Liver (tissue), 8 donors: ENCODE measurements at regions not wholly inside any gene's neighbourhood (a gene's known extent, or its start where the extent isn't known, plus 50 kb on each side); places are given as distances from the start of the nearest gene placed in this dataset.
"Not testable (repeated sequence)": the region's sequence is repeated elsewhere in the genome, so short reads cannot be mapped to it uniquely, and the experiment has no call there.

Experiments used
- DNase-seq: peaks from one replicate; pipeline ENCODE4 v3.0.0-alpha.2; 2017; ENCODE audit warnings: low spot score
- H3K27ac ChIP-seq, 2 donors: one replicate each; pipeline ENCODE4 v1.7.0; 2013; ENCODE audit warnings: inconsistent platforms in 2 of 2, low read length in 2 of 2, control low read depth in 1 of 2, low read depth in 1 of 2, mild to moderate bottlenecking in 1 of 2
- H3K27me3 ChIP-seq, 4 donors: one replicate each; pipeline versions ENCODE4 v1.6.1 to v1.7.0; 2013; ENCODE audit warnings: low read length in 3 of 4, inconsistent platforms in 1 of 4, mild to moderate bottlenecking in 1 of 4, moderate library complexity in 1 of 4; ENCODE audit not compliant: control insufficient read depth in 4 of 4, insufficient read depth in 4 of 4
- H3K36me3 ChIP-seq, 4 donors: one replicate each; pipeline versions ENCODE4 v1.6.1 to v1.7.0; 2013; ENCODE audit warnings: low read length in 3 of 4, mild to moderate bottlenecking in 3 of 4, low read depth in 1 of 4, moderate library complexity in 1 of 4; ENCODE audit not compliant: control insufficient read depth in 4 of 4, insufficient read depth in 3 of 4
- H3K4me1 ChIP-seq, 4 donors: one replicate each; pipeline versions ENCODE4 v1.6.1 to v1.7.0; 2013; ENCODE audit warnings: low read length in 3 of 4, mild to moderate bottlenecking in 3 of 4, moderate library complexity in 1 of 4; ENCODE audit not compliant: control insufficient read depth in 4 of 4, insufficient read depth in 4 of 4
- H3K4me3 ChIP-seq, 3 donors: one replicate each; pipeline versions ENCODE4 v1.6.1 to v1.7.0; 2013; ENCODE audit warnings: low read length in 3 of 3, control low read depth in 1 of 3, low read depth in 1 of 3, mild to moderate bottlenecking in 1 of 3
- H3K9ac ChIP-seq, 2 donors: one replicate each; pipeline ENCODE4 v1.7.0; 2013; ENCODE audit warnings: low read length in 2 of 2, mild to moderate bottlenecking in 2 of 2, moderate library complexity in 2 of 2, control low read depth in 1 of 2, low read depth in 1 of 2
- H3K9me3 ChIP-seq, 4 donors: one replicate each; pipeline versions ENCODE4 v1.6.1 to v1.7.0; 2013; ENCODE audit warnings: low read length in 3 of 4; ENCODE audit not compliant: control insufficient read depth in 4 of 4
- GABPA ChIP-seq, 2 donors: IDR thresholded peaks in 1 of 2; conservative IDR thresholded peaks in 1 of 2; 2 replicates each; pipeline ENCODE4 v1.6.1; 2016; ENCODE audit warnings: antibody characterized with exemption in 2 of 2, mild to moderate bottlenecking in 1 of 2, moderate library complexity in 1 of 2
- HNF4G ChIP-seq: IDR thresholded peaks from 2 replicates; pipeline ENCODE4 v1.6.1; 2016; ENCODE audit warnings: antibody characterized with exemption
- JUND ChIP-seq, 2 donors: IDR thresholded peaks; 2 replicates each; pipeline ENCODE4 v1.6.1; 2016; ENCODE audit warnings: antibody characterized with exemption in 2 of 2
- RAD21 ChIP-seq, 2 donors: IDR thresholded peaks; 2 replicates each; pipeline ENCODE4 v1.6.1; 2016; ENCODE audit warnings: antibody characterized with exemption in 2 of 2, mild to moderate bottlenecking in 2 of 2
- RXRA ChIP-seq, 2 donors: IDR thresholded peaks; 2 replicates each; pipeline ENCODE4 v1.6.1; 2017 to 2018; ENCODE audit warnings: antibody characterized with exemption in 2 of 2, mild to moderate bottlenecking in 1 of 2
- TAF1 ChIP-seq: conservative IDR thresholded peaks from 2 replicates; pipeline ENCODE4 v1.6.1; 2016; ENCODE audit warnings: antibody characterized with exemption, mild to moderate bottlenecking
- WGBS: extraction: QIAGEN DNeasy Blood & Tissue Kit; methylation state at CpG from one replicate; pipeline ENCODE4 v1.1.7; 2013; 5-methylcytosine and 5-hydroxymethylcytosine counted together
- TF ChIP-seq, protein P1 (sequence below): IDR thresholded peaks from 2 replicates; pipeline ENCODE4 v1.6.1; 2016; ENCODE audit warnings: antibody characterized with exemption
- TF ChIP-seq, protein P2 (sequence below): fragments of 150-350 bp; IDR thresholded peaks from 2 replicates; pipeline ENCODE4 v1.5.1; 2017; ENCODE audit warnings: improper control_type of control experiment, low read depth, low read length; ENCODE audit not compliant: missing input control
- TF ChIP-seq, protein P3 (sequence below): IDR thresholded peaks from 2 replicates; pipeline ENCODE4 v1.6.1; 2016; ENCODE audit warnings: antibody characterized with exemption, mild to moderate bottlenecking
- donor health status: healthy.
- donor health status: healthy.
- donor health status: healthy.
- donor health status: healthy.
- donor health status: healthy.

DNA sequence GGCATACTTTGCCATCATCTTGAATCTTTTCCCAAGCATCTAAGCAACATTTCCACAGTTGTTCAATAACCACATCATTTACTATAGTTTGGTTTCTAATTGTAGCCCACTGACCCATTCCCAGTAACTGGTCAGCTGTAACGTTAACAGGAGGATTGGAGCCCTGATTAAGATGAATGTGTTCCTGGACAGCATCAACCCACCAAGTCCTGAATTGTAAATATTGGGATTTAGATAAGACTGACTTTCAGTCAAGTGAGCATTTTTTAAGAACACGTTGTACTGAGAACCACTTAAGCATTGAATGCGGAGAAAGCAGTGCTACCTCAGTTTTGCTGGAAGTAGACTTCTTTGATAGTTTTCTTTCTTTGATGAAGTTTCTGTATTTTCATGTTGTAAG is 53.3 kb upstream of the ARL4D start:
- not testable (repeated sequence) for H3K4me3 ChIP-seq, DNase-seq, H3K36me3 ChIP-seq, H3K9ac ChIP-seq, H3K27me3 ChIP-seq, H3K27ac ChIP-seq, H3K4me1 ChIP-seq
- peaks cover 10 to 28% (median 19%) of the 10 kb centered on the region in 4 donors for H3K9me3 ChIP-seq
- WGBS: 84% methylated on average over 3 of the region's 3 CpGs

DNA sequence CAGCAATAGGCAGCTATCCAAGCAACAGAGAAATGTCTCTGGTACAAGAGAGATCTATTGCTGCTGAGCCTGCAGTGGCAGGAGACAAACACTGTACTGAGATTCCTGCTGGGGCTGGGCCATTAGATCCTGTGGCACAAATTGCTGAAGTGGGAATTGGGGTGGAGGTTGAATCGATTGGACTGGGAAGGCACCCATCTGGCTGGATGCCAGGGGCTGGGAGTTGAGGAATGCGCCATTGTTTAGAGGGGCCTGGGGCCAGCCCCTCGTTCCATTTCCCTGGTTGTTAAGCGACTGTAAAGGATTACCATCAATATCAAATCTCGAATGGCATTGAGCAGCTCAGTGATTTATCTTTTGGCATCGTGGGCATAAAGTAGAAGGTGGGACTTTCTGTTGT is 54.1 kb upstream of the ARL4D start:
- Histone ChIP-seq H3K27me3 (no peaks in the 10 kb centered on the region), H3K27ac (no peak overlapping the region), H3K9me3 (peaks cover 10 to 27% (median 18%) of the 10 kb centered on the region in 4 donors), H3K4me3 (no peak overlapping the region), H3K36me3 (no peaks in the 10 kb centered on the region), H3K4me1 (no peaks in the 10 kb centered on the region), H3K9ac (no peak overlapping the region)
- DNase-seq: no peak
- TF ChIP-seq RAD21 (IDR thresholded peaks at IDR 0.05) (no peak), HNF4G (no peak)
- 82% methylated on average over 6 of the region's 6 CpGs for WGBS

DNA sequence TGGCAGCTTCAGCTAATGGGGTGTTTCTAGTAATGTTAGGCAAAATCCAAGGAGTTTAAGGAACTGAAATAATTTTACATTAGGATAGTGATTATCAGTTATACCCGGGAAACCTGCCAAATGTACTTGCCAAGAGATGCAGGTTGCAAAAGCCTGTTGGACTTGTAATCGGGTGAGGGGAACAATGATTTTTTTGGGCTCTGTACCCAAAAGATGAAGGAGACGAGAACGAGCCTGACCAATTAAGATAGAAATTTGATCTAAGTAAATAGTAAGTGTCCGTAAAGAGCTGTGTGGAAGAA is 56.3 kb upstream of the ARL4D start:
- Histone ChIP-seq H3K27me3 (no peaks in the 10 kb centered on the region), H3K4me3 (no peak overlapping the region), H3K27ac (no peak overlapping the region), H3K9ac (no peak overlapping the region), H3K9me3 (peaks cover 0 to 7% (median 3%) of the 10 kb centered on the region in 4 donors), H3K36me3 (no peaks in the 10 kb centered on the region), H3K4me1 (no peaks in the 10 kb centered on the region)
- TF ChIP-seq RXRA (IDR thresholded peaks at IDR 0.05) (no peak), TAF1 (no peak), RAD21 (IDR thresholded peaks at IDR 0.05) (no peak), JUND (IDR thresholded peaks at IDR 0.05) (no peak), GABPA (IDR thresholded peaks at IDR 0.05 in 1 of 2, conservative IDR thresholded peaks at IDR 0.05 in 1 of 2) (no peak)
- TF ChIP-seq, protein P1, sequence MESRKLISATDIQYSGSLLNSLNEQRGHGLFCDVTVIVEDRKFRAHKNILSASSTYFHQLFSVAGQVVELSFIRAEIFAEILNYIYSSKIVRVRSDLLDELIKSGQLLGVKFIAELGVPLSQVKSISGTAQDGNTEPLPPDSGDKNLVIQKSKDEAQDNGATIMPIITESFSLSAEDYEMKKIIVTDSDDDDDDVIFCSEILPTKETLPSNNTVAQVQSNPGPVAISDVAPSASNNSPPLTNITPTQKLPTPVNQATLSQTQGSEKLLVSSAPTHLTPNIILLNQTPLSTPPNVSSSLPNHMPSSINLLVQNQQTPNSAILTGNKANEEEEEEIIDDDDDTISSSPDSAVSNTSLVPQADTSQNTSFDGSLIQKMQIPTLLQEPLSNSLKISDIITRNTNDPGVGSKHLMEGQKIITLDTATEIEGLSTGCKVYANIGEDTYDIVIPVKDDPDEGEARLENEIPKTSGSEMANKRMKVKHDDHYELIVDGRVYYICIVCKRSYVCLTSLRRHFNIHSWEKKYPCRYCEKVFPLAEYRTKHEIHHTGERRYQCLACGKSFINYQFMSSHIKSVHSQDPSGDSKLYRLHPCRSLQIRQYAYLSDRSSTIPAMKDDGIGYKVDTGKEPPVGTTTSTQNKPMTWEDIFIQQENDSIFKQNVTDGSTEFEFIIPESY: no peak
- TF ChIP-seq, protein P2, sequence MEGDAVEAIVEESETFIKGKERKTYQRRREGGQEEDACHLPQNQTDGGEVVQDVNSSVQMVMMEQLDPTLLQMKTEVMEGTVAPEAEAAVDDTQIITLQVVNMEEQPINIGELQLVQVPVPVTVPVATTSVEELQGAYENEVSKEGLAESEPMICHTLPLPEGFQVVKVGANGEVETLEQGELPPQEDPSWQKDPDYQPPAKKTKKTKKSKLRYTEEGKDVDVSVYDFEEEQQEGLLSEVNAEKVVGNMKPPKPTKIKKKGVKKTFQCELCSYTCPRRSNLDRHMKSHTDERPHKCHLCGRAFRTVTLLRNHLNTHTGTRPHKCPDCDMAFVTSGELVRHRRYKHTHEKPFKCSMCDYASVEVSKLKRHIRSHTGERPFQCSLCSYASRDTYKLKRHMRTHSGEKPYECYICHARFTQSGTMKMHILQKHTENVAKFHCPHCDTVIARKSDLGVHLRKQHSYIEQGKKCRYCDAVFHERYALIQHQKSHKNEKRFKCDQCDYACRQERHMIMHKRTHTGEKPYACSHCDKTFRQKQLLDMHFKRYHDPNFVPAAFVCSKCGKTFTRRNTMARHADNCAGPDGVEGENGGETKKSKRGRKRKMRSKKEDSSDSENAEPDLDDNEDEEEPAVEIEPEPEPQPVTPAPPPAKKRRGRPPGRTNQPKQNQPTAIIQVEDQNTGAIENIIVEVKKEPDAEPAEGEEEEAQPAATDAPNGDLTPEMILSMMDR: no peak
- 24% methylated on average over 5 of the region's 5 CpGs for WGBS
- DNase-seq: no peak

DNA sequence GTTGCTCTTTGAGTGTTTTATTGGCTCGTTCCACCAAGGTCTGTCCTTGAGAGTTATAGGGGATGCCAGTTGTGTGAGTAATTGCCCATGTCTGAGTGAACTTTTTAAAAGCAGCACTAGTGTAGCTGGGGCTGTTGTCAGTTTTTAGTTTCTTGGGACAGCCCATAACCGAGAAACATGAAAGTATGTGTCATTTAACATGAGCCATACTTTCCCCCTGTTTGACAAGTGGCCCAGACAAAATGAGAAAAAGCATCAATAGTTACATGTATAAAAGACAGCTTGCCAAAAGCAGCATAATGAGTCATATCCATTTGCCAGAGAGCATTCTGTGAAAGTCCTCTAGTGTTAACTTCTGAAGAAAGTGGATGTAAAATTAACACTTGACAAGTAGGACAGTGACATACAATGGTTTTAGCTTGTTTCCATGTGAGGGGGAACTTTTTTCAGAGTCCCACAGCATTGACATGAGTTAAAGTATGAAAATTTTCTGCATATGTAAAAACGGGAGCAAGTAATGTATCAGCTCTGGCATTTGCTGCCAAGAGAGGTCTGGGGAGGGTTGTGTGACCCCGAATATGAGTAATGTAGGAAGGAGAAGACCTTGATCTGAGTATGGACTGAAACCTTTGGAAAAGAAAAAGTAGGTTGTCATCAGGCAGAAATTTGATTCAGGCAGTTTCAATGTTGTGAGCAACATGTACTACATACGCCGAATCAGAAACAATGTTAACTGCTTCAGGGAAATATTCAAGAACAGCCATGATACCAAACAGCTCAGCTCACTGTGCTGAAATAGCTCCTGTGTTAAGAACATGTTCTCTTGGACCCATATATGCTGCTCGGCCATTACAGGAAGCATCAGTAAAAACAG is 56.8 kb upstream of the ARL4D start:
- DNase-seq: no peak
- H3K27me3 ChIP-seq: no peaks in the 10 kb centered on the region
- 65% methylated on average over 7 of the region's 7 CpGs for WGBS

More for the DNA sequence above, 56.8 kb upstream of the ARL4D start:
- no peaks in the 10 kb centered on the region for H3K36me3 ChIP-seq
- H3K9ac ChIP-seq: no peak overlapping the region
- H3K9me3 ChIP-seq: peaks cover 0 to 2% (median under 1%) of the 10 kb centered on the region in 4 donors
- H3K4me3 ChIP-seq: no peak overlapping the region
- TF ChIP-seq JUND (IDR thresholded peaks at IDR 0.05) (no peak), TAF1 (no peak), RXRA (IDR thresholded peaks at IDR 0.05) (no peak)
- TF ChIP-seq, protein P3, sequence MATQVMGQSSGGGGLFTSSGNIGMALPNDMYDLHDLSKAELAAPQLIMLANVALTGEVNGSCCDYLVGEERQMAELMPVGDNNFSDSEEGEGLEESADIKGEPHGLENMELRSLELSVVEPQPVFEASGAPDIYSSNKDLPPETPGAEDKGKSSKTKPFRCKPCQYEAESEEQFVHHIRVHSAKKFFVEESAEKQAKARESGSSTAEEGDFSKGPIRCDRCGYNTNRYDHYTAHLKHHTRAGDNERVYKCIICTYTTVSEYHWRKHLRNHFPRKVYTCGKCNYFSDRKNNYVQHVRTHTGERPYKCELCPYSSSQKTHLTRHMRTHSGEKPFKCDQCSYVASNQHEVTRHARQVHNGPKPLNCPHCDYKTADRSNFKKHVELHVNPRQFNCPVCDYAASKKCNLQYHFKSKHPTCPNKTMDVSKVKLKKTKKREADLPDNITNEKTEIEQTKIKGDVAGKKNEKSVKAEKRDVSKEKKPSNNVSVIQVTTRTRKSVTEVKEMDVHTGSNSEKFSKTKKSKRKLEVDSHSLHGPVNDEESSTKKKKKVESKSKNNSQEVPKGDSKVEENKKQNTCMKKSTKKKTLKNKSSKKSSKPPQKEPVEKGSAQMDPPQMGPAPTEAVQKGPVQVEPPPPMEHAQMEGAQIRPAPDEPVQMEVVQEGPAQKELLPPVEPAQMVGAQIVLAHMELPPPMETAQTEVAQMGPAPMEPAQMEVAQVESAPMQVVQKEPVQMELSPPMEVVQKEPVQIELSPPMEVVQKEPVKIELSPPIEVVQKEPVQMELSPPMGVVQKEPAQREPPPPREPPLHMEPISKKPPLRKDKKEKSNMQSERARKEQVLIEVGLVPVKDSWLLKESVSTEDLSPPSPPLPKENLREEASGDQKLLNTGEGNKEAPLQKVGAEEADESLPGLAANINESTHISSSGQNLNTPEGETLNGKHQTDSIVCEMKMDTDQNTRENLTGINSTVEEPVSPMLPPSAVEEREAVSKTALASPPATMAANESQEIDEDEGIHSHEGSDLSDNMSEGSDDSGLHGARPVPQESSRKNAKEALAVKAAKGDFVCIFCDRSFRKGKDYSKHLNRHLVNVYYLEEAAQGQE: no peak
- no peaks in the 10 kb centered on the region for H3K4me1 ChIP-seq
- no peak overlapping the region for H3K27ac ChIP-seq
